A172 (cell line): ENCODE measurements at regions not wholly inside any gene's neighbourhood (a gene's known extent, or its start where the extent isn't known, plus 50 kb on each side); places are given as distances from the start of the nearest gene placed in this dataset.

ENCODE experiments used
- DNase-seq: peaks from one replicate; pipeline ENCODE4 v3.0.0-alpha.2; 2015; ENCODE audit warnings: low spot score

DNA sequence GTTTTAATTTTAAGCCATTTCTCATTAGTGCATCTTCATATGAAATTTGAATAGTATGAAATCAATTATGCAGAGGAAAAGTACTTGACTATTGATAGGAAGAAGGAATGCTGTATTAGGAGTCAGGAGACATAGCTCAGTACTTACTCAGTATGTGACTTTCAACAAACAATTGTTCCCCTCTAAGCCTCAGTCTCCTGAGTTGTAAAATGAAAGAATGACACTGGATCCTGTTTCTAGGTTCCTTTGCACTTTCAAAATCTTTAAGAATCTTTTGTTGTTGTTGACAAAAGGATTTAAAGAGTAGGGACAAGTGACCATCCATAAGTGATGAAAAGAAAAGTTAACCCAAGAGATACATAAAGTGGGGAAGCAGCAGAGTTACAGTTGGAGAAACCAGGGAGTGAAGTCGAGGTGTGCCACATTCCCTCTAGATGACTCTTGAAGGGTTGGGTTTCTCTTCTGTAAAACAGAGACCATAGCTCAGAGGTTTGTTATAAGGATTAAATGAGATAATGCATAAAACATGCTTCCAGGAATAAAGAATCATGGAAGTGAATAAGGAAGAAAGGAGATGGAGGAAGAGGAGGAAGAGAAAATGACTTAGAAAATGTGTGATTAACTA is 105.7 kb upstream of the KCNJ15 start:
- no peak for DNase-seq

DNA sequence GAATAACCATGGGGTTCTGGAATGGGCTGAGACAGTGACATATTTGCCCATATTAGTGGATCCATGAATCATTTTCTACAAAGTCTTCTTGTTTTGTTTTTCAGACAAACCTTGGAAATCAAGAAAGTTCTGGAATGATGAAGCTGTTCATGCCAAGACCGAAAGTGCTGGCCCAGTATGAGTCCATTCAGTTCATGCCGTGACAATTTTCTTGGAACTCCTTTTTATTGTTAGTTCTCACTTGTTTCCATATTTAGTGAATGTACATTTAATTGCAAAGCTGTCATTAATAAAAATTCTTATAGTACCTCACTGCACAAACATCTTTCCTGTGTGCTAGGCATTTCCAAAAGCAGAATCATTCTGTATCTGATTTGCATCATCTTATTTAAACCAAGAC is 100.6 kb upstream of the KCNJ15 start:
- no peak for DNase-seq

DNA sequence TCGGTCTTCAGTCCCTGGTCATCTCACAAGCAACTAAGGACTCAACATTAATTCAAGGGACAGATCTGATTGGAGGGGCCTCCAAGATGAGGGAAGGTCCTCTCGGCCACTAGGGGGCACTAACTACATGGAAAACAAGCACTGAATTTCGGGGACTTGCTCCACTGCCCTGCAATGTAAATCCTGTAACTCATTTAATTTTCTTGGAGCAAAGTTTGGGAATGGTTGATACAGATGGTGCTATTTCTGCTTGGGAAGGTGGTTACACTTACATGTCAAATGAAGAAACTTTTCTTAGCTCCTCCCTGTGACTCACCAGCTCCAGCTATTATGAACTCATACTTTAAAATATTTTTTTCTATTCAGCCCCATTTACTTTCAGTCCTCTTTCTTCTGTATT is 97.4 kb upstream of the KCNJ15 start:
- DNase-seq, result peak; percentile 82

DNA sequence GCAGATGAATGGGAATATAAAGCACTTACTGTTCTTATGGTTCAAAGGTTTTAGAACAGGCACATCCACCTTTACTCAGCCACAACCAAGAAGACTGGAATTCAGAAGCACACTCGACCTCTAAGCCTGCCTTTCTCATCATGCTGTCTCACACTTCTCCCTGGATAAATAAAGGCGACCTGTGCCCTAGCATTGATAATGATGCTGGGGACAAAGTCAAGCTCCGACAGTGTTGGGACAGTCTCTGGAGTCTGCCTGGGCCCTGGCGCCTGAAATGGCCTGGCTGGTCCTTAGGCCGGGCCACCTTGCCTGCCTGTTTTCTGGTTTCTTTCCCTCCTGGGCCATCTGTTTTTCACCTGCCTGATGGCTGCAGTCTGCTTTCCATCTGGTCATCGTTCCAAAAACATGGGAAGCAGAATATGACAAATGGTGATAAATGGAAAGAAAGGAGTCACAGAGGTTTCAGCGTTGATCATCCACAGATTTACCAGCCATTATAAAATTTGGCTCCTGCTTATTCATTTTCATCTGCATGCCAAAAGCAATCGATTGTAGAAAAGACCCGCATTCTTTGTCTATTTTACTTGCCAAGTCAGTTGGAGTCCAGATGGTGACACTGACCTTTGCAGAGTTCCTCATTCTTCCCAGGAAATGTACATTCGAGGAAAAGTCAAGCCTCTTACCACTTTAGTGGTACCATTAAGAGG is 91.2 kb upstream of the KCNJ15 start:
- no peak for DNase-seq

DNA sequence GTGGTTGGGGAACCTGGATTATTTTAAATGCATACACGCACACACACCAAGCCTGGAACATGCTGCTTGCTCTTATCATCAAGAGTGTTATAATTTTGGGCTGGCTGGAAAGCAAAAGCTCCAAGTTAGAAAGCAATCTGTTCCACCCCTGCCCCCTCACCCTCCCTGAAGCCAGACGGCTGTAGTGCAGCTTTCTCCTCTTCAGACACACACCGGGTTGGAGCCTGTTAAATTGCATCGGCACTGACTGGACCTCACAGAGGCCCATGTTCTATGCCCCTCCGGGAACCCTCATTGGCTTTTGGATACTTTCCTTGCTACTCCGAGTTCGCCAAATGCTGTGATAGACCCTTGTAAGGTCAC is 90.6 kb upstream of the KCNJ15 start:
- no peak for DNase-seq

DNA sequence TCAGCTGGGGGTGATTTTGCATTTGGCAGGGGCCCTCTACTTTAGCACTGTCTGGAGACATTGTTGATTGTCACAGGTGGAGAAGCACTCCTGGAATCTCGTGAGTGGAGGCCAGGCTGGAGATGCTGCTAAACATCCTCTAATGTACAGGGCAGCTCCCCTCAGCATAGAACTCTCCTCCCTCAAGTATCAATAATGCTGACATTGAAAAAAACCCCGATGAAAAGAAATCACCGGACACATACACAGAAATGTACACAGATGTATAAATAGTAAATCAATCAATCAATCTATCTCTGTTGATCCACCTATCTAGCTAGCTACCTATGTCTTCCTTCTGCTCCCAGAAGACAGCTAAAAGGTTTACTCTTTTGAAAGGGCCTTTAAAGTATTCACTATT is 89.4 kb upstream of the KCNJ15 start:
- DNase-seq, result no peak

DNA sequence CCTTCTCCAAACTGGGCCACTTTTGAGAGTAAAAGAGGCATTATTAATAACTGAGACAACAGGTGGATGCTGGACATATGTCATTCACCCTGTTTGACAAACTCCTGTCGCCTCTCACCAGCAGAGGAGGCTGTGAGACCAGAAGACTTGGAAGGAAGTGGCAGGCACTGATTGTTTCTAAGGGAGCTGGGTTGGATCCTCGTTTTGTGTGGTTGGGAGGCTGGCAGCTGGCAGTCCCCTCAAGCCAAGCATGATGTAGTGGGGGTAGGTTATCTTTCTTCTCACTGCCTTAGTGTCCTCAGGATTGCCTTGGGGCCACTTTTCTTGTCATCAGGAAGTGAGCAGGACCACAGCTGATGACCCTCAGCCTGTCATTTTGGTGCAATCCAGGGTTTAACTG is 86.5 kb upstream of the KCNJ15 start:
- peak; percentile 56 for DNase-seq

DNA sequence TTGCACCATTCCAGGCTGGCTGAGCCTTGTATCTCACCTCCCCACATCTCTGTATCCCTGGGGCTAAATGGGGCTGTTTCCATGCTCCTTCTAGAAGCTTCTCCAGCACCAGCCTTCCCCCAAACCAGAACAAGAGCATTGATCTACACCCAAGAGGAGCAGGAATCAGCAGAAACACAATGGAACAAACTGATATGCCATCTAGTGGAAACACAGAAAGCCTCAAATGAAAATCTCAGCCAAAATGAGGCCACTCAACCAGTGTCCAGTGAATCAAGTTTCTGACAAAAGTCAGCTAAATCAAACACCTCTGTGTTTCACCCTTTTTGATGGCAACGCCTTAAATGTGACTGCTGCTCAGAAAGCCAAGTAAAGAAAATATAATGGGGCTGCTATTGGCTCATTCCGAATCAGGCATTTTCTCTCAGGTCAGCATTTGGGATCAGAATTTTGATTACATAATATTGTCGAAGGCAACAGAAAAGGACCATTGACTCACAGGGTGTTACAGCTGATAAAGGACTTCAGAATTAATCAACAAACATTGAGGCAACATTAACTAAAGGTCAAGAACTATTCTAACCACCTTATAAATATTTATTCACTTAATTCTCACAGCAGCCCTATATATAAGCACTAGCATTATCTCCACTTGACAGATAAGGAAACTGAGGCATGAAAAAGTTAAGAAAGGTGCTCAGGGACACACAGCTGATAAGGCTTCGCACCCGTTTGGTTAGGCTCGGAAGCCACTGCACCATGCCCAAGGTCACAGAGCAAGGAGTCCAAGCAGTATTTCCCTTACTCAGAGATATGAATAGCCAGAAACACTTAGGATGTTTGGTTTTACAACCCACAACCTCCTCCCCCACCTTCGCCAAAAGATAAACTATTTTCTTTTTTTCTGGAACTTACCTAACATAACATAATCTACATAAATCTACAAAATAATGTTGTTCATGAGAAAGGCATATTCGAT is 85.8 kb upstream of the KCNJ15 start:
- DNase-seq, result peak; percentile 38

DNA sequence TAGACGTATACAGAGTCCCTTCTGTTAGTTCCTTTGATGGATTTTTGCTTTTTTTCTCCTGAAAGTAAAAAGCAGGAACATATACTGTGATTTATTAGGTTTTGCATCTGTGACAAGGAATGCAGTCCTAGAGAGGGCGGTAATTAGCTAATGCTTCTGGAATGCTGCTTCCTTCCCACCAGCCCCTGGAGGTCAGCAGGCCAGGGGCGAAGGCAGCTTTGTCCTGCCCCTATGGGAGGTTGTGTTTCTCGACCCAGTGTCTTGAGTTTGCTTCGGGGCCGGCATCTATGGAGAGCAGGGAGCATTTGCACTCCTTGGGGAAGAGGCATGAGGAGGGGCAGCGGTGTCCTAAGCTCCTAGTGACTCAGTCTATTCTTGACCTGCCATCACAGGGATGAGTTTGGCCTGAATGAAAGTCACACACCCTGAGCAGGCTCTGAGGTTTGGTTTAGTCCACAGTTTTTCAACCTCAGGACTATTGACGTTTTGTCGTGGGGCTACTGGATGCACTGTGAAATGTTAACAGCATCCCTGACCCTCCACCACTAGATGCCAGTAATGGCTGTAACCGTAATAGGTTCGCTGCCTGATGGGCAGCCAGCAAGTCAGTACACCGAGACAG is 85.0 kb upstream of the KCNJ15 start:
- peak; percentile 94 for DNase-seq

DNA sequence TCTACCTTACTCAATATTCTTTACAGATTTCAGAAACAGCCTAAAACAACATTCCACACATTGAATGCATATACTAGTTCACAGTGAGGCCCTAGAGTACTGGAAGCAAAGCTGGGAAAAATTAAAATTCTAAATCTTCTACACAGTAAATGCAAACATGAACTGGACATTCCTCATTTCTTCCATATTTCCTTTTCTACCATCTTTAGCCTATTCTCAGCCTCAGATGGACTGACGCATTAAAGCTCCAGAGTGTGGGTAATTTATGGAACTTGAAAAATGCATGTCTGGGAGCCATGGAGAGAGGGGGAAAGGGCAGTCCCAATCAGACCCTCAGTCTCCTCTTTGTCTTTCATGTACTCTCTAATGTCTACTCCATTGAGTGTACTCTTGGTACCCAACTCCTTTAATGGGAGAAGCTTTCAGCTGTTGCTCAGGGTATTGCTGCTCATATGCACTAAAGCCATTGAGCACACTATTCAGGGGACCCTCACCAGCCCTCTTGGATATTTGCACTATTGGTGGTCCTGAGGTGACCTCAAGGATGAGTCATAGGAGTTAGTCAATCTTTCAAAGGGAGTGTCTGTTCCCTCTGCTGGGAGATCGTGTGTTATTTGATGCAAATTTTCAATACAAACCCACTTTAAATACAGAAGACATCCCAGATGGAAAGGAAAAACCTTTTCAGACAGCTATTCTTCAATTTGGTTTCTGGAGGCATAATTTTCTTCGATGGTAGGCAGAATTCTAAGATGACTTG is 83.3 kb upstream of the KCNJ15 start:
- no peak for DNase-seq

DNA sequence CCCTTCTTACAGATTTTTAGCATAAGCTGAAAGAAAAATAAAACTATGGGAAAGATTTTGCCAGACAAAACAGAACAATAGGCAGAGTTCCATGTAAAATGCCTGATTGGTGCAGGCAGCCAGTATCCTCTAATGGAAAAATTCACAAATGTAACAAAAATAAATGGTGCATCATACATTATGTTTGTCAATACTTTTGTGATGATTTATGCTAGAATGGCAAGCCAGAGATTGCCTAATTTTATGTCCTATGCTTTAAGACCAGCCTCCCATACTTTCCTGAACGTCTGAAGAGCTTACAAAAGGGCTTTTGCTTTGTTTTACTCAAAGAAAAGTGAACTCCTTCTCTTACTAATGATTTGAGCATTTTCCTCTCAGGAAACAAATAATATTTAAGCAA is 81.5 kb upstream of the KCNJ15 start:
- DNase-seq, result no peak

DNA sequence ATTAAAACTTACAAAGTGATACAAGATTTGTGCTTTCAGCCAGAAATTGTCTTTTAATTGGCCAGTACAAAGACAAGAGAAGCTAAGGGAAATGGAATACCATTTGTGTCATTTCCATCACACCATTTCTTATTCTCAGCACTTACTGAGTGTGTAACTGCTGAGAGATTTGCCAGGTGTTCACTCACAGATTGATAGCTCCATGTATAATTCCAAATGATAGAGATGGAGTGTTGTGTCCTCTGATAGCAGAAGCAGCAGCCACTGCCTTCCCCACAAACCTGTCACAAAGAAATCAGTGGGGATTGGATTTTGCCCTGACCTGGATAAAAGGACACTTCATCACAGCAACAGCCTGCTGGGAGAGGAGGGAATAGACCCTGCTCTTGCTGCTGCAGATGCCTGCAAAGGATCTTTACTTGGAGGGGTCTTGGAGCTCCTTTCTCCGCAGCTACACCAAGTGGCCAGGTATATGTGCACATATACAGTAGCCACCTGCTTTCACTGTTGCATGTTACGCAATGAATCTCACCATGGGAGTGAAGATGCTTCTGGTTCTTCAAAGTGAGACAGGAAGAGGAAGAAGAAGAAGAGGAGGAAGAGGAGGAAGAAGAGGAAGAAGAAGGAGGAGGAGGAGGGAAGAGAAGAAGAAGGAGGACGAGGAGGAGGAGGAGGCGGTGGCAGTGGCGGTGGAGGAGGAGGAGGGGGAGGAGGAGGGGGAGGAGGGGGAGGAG is 78.7 kb upstream of the KCNJ15 start:
- no peak for DNase-seq

DNA sequence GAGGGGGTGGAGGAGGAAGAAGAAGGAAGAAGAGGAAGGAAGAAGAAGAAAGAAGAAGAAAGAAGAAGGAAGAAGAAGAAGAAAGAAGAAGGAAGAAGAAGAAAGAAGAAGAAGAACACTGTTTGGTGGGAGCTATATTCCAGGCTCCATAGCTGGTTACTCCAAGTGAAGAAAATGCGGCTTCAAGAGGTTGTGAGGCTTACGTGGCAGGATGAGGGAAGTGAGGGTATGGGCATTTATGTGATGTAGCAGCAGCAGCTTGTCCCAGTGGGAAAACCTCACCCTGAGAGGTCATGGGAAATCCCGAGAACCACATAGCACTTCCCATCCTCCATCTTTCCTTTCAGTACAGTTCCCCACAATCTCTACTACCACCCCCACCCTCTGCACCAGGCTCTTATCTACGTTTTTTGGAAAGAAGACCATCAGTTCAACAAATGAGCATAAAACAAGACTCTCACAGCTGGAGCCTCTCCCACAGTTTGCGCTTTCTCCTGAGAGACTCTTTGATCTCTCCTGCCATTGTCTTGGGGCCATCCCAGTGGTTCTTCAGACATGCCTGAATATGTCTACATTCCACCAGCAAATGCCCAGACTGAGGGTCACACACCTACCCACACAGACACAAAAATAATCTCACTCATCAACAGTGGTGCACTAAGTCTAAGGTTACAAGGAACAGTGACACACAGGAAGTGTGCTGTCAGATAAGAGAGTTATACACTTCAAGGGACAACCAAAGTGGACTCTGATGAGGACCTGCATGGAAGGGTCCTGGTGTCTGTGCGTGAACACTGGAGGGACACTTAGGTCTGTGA is 77.9 kb upstream of the KCNJ15 start:
- DNase-seq, result peak; percentile 59

DNA sequence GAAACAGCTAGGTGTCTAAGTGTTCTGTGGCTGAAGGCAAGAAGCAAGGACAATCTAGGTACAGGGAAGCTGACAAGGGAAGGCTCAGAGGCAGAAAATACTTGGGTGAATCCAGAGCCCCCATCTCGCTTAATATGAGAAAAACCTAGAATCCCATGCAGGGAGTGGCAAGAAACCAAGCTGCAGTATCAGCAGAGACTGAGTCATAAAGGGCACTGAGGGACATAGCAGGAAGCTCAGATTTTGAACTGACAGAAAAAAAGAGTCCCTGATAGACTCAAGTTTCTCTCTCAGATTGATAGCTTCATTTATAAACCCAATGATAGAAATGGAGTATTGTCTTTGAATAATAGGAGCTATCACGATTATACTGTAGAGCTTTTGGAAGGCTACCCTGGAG is 77.3 kb upstream of the KCNJ15 start:
- DNase-seq, result peak; percentile 69

DNA sequence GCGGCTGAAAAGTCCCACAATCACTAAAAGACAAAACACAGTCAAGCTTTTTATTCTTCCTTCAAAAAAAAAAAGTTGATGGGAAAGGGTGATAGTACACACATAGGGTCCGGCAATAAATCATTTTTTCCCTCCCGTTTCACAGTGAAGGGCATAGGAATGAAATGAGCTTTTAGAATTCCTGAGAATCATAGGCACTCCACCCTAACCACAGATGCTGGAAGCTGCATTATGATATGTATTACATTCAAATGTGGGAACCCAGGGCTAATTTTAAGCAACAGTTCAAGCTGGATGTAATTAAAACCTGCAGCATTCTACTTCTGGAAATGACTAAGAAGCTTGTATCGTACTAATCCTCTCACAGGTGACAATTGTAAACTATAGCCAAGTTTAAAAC is 75.7 kb upstream of the KCNJ15 start:
- peak; percentile 88 for DNase-seq

DNA sequence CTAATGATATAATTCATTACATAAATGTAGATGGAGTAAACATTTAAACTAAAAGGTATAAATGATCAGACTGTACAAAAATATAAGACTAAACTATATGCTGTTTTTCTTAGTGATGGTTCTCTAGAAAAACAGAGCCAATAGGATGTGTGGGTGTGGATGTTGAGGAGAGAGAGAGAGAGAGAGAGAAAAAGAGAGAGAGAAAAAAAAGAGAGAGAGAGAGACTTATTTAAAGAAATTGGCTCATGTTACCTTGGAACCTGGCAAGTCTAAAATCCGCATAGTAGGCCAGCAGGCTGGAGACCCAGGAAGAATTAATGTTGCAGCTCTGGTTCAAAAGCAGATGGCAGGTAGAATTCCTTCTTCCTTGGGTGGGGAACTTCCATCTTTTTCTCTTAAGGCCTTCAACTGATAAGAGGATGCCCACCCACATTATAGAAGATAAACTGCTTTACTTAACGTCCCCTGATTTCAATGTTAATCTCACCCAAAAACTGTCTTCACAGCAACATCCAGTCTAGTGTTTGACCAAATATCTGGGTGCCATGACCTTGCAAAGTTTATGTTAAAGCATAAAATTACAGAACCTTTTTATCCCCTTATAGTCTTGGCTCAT is 74.3 kb upstream of the KCNJ15 start:
- no peak for DNase-seq

DNA sequence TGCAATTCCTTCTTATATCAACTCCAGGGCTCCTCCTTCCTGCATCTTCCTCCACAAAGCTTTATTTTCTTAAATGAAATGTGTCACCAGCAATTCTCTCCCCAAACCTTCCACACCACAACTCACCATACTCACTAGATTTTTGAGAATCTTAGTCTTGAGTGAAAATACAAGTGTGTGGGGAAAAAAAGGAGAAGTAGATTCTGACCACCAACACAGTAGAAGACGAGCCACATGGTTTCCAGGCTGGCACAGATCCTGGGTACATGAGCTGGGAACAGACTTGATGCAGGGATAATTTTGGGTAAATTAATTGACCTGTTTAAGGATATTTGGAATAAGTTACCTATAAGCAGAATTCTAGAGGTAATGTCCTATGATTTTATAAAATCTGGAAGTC is 72.8 kb upstream of the KCNJ15 start:
- no peak for DNase-seq

DNA sequence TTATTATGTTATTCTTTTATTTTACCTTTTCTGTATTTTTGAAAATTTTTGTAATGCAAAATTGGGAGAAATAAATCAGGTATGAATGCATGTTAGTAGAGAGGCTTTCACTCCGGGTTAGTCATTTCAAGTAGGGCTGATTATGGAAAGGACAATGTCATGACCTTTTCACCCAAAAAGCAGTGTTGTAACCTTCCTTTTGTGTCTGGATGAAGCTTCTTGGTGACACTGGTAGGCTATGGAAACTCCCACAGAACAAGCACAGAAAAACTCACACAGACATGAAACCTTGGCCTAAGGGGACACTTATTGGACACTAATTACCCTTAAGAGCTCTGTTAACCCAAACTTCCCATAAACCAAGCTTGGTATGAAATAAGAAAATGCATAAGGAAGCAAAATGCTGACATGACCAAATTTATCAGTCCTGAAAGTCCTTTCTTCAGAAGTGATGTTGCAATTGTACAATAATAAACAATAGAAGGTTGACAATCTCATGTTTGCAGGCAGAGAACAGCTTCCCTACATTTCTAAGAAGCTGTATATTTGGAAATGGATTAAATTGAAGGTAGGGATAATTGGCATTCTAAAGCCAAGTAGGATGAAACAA is 70.0 kb upstream of the KCNJ15 start:
- DNase-seq, result no peak

DNA sequence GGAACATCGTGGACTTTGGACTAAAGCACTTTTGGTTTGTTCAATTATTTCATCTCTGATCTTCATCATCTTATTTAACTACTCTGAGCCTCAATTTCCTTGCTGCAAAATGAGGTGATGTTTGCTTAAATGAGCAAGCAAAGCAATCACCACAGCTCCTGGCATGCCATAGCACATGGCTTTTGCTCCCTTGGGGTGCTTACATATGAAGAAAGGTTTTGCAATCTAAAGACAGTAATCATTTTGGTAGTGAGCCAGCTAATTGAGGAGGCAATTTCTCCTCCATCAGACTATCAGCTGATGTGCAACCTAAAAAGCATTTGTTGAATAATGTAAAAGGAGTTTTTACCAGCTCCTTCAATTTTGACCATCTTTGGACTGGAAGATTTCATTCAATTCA is 68.8 kb upstream of the KCNJ15 start:
- no peak for DNase-seq
